ENCODE measurements at regions not wholly inside any gene's neighbourhood (a gene's known extent, or its start where the extent isn't known, plus 50 kb on each side); places are given as distances from the start of the nearest gene placed in this dataset.

- no peak for TF ChIP-seq POLR2A (IDR thresholded peaks at IDR 0.05)
- no peak for TF ChIP-seq CTCF (IDR thresholded peaks at IDR 0.05)
These were observed 138.1 kb upstream of the CHST15 start for GRCh38 chr10:124231168-124232155.

Measured in gastroesophageal sphincter (tissue), 3 donors.